ENCODE measurements at regions not wholly inside any gene's neighbourhood (a gene's known extent, or its start where the extent isn't known, plus 50 kb on each side); places are given as distances from the start of the nearest gene placed in this dataset.

DNA sequence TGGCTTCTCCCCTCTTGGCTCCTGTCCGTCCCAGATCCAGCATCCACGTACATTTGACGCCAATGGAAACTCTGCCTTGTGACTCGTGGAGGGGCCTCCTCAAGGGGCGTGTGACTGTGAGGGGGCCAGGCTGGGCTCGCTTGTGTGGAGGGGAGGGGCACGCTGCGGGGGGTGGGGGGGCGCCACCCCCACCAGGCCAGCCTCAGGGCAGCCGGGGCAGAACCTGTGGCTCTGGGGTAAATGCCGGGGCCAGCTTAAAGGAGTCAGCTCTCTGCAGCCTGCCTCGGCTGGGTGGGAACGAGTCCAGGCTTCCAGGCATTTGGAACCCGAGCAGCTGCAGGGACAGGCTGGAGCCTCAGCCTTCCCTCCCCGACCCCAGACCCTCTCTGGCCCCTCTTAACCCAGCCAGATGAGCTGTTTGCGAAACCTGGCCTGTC lies 94.1 kb downstream of the SIK1 start:
- TF ChIP-seq LEF1 (IDR thresholded peaks at IDR 0.05; ENCODE audit: borderline replicate concordance) (no peak), SP1 (IDR thresholded peaks at IDR 0.05) (no peak), FOXM1 (IDR thresholded peaks at IDR 0.05; ENCODE audit: borderline replicate concordance) (no peak), BHLHE40 (IDR thresholded peaks at IDR 0.05; ENCODE audit: borderline replicate concordance) (no peak), ARNT (IDR thresholded peaks at IDR 0.05) (no peak), ELF4 (IDR thresholded peaks at IDR 0.05) (no peak), SUZ12 (IDR thresholded peaks at IDR 0.05) (no peak), FOXA1 (IDR thresholded peaks at IDR 0.05) (no peak), NFRKB (IDR thresholded peaks at IDR 0.05) (no peak), FOXK2 (IDR thresholded peaks at IDR 0.05) (no peak), TARDBP (IDR thresholded peaks at IDR 0.05) (no peak), HDGF (IDR thresholded peaks at IDR 0.05; ENCODE audit: borderline replicate concordance) (no peak), CTBP1 (IDR thresholded peaks at IDR 0.05; ENCODE audit: borderline replicate concordance) (no peak), L3MBTL2 (conservative IDR thresholded peaks at IDR 0.05) (no peak)

Measured in HEK293T (cell line).